NCI-H345 treated with DMSO at 0.1 percent for 48 hours (cell line): ENCODE measurements at regions not wholly inside any gene's neighbourhood (a gene's known extent, or its start where the extent isn't known, plus 50 kb on each side); places are given as distances from the start of the nearest gene placed in this dataset.

Source experiments
- DNase-seq: peaks from one replicate; lab custom pipeline; 2025; ENCODE audit not compliant: unreplicated experiment; lab: John Stamatoyannopoulos, UW

DNA sequence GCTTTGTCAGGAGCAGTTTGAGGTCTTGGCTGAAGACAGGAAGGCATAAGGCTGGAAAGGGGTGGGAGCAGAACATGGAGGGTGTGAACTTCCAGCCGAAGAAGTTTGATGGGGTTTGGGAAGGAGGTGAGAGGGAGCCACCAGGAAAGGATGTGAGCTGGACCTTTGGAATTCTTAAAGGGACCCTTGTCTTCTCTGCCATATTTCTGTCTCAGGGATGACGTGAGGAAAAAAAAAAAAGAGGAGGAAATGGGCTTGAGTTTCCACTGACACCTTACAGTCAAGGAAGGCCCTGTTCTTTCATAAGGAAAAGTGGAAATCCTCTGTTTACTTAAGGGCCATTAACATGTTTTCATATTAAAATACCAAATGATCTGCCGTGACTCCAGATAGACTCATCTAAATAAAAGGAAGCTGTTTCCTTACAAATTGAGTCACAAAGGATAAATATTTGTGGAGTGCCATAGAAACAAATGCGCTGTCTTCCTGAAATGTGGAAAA, 132.1 kb downstream of the PALM2AKAP2 start:
- DNase-seq: no peak

GRCh38 chr9:109912726-109913460, 132.9 kb downstream of the PALM2AKAP2 start:
- DNase-seq: no peak

- DNase-seq: no peak
Observed at GRCh38 chr9:109913461-109913810, 133.4 kb downstream of the PALM2AKAP2 start.

- no peak for DNase-seq
Observed at GRCh38 chr9:109914280-109915027, 134.5 kb downstream of the PALM2AKAP2 start.

- no peak for DNase-seq
Observed at GRCh38 chr9:109916316-109916715, 136.3 kb downstream of the PALM2AKAP2 start.

DNA sequence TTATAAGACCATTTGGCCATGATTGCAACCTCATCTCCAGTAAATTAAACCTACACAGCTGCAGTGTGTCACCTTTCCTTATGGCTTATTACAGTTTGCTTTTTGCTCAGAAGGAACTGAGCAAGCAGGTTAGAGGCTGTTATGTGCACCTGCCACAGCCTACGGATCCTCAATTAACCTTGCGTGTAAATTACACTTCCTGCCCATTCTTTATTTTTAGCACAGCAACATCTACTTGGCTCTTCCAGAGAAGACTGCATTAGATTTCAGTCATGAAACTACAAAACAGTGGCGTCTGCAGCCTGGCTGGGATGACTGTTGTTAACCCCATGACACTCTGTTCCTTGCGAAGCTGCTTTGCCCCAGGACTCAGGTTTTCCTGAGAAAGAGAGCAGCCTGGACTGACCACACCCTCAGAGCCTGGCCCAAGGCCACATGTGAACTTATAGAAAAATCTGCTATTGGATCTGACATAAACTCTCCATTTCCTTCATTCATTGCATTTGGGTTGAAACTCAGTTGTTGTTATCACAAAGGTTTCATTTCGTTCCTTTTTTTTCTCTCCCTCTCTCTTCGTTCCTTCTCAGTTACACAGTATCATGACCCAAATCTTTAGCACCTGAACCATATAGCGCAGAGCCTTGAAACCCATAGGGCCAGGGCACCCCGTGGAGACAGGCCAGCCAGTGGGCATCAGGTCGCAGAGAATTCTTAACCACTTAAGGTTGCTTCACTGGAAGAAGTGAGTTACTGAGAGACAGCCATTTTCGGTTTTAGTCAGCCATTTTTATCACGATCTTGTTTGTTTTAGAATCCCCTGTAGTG, 138.6 kb downstream of the PALM2AKAP2 start:
- peak; percentile 19 for DNase-seq

DNA sequence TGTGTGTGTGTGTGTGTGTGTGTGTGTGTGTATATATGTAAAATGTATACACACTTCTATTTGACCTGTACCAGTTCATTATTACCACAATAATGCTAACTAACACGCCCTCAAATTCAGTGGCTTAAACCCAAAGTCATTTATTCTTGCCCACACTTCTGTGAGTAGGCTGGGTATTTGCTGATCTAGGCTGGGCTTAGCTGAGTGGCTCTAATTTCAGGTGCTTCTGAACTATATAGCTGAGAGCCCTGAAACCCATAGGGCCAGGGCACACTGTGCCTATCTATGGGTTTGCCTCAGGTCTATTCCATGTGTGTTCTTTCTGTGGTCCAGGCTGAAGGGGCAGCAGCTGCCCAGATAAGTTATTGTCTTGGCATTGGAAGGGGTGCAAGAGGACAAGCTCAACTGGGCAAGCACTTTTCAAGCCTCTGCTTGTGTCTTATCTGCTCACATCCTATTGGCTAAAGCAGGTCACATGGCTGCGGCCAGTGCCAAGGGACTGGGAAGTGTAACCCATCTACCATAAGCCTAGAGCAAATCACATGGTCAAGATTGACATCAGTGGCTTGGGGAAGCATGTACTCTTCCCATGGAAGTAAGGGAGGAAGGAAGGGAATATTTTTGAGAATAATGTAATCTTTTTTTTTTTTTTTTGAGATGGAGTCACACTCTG, 139.9 kb downstream of the PALM2AKAP2 start:
- DNase-seq: no peak

DNA sequence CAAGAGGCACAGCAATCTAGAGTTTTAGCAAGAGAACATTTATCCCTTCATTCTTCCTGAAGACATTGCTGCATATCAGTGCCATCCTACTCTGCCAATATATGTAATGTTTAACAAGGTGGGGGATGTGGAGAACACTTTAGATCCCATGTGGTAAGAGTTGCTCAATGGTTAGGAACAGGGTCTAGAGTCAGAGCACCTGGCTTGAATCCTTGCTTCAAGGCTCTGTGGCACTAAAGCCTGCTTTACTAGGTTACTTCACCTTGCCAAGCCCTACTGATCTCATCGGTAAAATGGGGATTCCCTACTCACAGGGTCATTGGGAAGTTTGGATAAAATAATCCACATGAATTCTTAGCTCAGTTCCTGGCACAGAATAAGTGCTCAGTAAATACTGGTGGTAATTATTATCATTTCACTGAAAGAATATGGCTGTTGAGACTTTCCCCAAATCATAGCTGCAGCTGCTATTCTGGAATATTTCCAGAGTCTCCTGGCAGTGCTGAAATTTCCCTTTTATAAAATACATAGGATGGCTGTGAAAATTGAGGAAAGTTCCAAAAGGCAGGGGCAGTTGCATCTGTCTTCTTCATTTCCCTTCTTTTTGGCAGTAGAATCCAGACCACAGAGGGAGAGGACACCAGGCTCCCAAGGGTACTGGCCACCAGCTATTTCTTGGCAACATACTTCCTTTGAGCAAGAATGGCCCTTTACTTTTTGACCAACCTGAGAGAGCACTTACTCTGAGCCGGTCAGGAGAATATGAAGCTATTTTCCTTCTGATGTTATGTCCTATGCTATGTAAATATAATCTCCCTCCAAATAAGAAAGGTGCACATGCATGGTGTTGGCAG, 142.8 kb downstream of the PALM2AKAP2 start:
- DNase-seq: no peak

DNA sequence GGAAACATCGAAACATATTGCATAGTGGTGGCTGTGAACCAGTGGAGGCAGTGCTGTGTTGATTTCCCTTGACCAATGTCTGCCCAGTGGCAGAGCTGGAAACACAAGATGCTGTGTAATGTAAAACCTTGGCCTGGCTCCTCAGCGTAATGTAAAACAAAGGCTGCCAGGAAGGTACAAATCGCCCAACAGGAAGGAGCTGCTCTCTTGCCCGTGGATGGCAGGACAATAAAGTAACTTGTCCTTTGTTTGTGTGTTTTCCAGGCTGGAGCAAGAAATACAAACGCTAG, 143.4 kb downstream of the PALM2AKAP2 start:
- DNase-seq: no peak

GRCh38 chr9:109923806-109924205, 143.8 kb downstream of the PALM2AKAP2 start:
- no peak for DNase-seq

- no peak for DNase-seq
Observed at GRCh38 chr9:109925799-109926198, 145.8 kb downstream of the PALM2AKAP2 start.

DNA sequence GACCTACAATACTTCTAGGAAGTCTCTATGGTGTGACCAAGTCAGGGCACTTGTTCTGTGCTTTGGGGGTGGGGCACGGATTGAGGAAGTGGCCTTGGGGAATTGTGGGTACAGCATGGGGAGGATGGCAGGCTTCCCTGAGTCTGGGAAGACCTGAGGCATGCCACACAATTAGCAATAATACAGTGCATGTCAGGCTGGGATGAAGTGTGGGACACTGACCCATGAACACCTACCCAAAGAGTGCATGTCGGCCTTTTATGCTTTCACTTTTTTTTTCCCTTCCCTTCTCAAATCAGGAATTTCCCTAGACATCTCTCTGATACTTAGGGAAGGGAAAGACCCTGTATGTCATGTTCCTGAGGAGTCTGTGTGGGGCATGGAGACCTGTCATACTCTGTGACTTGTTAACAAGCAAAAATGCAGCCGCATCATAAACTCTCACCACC, 146.4 kb downstream of the PALM2AKAP2 start:
- DNase-seq: no peak

GRCh38 chr9:109931623-109932022, 151.6 kb downstream of the PALM2AKAP2 start:
- no peak for DNase-seq

DNA sequence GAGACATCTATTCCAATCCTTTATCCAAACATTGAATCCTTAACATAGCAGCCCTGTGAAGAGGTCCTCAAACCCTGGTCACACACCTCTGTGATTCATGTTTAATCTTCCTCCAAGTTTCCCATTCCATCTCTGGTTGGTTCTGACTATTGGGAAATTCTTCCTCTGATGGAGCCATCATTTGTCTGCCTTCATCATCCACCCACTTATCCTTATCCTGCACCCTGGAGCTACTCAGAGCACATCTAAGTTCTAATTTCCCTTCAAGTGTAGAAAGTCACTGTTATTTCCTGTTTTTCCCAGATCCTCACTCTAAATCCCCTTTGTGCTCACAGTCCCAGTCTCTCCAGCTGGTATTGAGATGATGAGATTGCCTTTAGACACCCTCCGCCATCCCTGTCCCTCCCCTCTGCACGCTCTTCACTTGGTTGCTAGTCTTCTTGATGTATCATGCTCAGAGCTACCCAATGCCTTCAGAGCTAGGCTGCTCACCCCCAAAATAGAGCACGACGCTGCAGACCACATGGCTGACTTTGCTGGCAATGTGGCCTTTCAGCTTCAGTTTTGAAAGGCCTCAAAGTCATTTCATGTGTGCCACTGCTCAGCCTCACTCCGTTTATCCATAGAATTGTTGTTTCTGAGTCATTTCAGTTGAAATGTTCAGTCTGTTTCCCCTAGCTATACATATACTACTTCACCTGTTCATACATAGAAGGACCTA, 154.3 kb downstream of the PALM2AKAP2 start:
- no peak for DNase-seq

DNA sequence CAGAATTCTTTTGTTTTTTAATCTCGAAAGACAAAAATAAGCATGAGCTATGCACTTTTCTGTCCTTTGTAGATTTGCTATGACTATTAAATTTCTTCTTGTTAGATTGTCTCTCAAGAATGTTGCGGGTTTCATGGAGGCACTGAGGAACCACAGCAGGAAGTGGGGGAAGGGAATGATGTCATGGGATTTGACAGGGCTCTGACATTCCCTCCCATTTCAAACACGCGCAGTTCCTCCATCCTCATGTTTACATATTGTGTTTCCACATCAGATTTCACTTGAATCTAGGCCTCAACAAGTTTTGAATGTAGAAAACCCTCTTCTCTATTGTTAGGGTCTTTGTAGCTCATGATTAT, 154.8 kb downstream of the PALM2AKAP2 start:
- DNase-seq: no peak

- DNase-seq: no peak
Observed at GRCh38 chr9:109935406-109936087, 155.5 kb downstream of the PALM2AKAP2 start.

DNA sequence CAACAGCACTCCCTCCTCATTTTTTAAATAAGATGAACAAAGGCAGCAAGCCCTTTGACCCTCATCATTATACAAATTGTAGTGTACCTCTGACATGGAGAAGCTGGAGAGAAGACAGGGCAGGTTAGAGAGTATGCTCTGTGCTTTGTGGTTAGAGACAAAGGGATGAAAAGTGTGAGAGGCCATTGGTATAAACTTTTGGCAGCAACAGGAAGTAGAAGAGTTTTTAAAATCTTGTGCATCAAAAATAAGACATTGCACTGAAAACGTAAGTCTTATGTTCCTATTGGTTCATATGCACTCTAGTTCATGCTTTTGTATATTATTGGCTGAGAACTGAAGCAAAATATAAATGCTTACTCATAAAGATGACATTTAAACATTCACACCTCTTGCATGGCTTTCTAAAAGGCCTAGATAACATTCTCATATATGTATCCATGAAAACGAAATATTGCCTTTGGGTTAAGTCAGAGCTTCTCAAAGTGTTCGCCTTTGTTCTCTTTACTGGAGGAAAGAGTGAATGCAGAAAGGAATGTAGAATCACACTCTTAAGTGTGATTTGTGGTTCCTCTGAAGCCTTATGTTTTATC, 158.0 kb downstream of the PALM2AKAP2 start:
- DNase-seq: no peak

DNA sequence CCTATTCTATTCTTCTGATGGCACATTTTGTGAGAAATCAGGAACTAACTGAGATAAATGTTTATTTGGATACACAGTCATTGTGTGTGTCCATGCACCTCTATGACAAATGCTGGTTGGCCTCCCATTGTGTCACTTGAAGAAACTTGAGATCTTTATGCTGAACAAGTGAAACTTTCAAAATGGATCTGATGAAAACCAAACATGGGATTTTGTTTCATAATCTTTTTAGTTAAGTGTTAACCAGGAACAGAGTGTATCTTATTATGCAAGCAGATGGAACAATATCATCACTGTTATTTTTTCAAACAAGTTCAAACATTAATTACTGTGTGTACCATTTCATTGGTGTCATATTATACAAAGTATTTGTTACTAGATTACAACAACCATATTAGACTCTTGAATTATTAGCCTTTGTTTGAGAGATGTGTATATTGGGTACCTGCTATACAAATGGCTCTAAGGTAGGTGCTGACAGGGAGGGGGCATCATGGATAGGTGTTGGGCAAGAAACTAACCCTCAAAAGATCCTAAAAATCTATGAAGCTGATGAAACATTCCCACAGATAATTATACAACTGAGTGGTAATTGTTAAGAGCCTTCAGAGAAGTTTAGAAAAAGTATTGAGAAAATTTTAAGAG, 159.8 kb downstream of the PALM2AKAP2 start:
- DNase-seq: no peak
